H9 (cell line): ENCODE measurements at regions not wholly inside any gene's neighbourhood (a gene's known extent, or its start where the extent isn't known, plus 50 kb on each side); places are given as distances from the start of the nearest gene placed in this dataset.

Experiments used
- DNase-seq: peaks from one replicate; pipeline ENCODE4 v3.0.0-alpha.2; 2017
- H2AFZ ChIP-seq: one replicate; pipeline ENCODE4 v1.6.1; 2013; ENCODE audit warnings: mild to moderate bottlenecking, low read length, control low read depth, moderate library complexity
- H2AK5ac ChIP-seq: 2 replicates; pipeline ENCODE4 v1.6.1; 2013; ENCODE audit warnings: low read length, control low read depth, mixed read lengths; ENCODE audit not compliant: insufficient read length
- H2BK120ac ChIP-seq: one replicate; pipeline ENCODE4 v1.6.1; 2013; ENCODE audit warnings: low read depth, mild to moderate bottlenecking, low read length, control low read depth, inconsistent platforms; ENCODE audit not compliant: poor library complexity, severe bottlenecking
- H2BK12ac ChIP-seq: 2 replicates; pipeline ENCODE4 v1.6.1; 2013; ENCODE audit warnings: low read length, control low read depth, mixed read lengths, low read depth; ENCODE audit not compliant: insufficient read length
- H2BK15ac ChIP-seq: 2 replicates; pipeline ENCODE4 v1.6.1; 2013; ENCODE audit warnings: low read depth, low read length, control low read depth
- H2BK20ac ChIP-seq: one replicate; pipeline ENCODE4 v1.6.1; 2013; ENCODE audit warnings: low read depth, mild to moderate bottlenecking, low read length, control low read depth, inconsistent platforms; ENCODE audit not compliant: poor library complexity, severe bottlenecking
- H2BK5ac ChIP-seq: 2 replicates; pipeline ENCODE4 v1.6.1; 2013; ENCODE audit warnings: low read length, control low read depth, mixed read lengths; ENCODE audit not compliant: insufficient read length
- H3K14ac ChIP-seq: 2 replicates; pipeline ENCODE4 v1.6.1; 2013; ENCODE audit warnings: low read length, control low read depth; ENCODE audit not compliant: insufficient read depth
- H3K18ac ChIP-seq: 2 replicates; pipeline ENCODE4 v1.6.1; 2013; ENCODE audit warnings: low read depth, mild to moderate bottlenecking, mixed read lengths, low read length, control low read depth; ENCODE audit not compliant: insufficient read length
- H3K23ac ChIP-seq: 2 replicates; pipeline ENCODE4 v1.6.1; 2013; ENCODE audit warnings: low read length, control low read depth, mixed read lengths, low read depth; ENCODE audit not compliant: insufficient read length
- H3K23me2 ChIP-seq: 2 replicates; pipeline ENCODE4 v1.6.1; 2013; ENCODE audit warnings: low read depth, mild to moderate bottlenecking, mixed read lengths, low read length, control low read depth; ENCODE audit not compliant: insufficient read length, poor library complexity, severe bottlenecking
- H3K27ac ChIP-seq: 2 replicates; pipeline ENCODE4 v1.5.1; 2013; ENCODE audit warnings: low read length, control low read depth, mixed read lengths, low read depth; ENCODE audit not compliant: insufficient read length
- H3K27me3 ChIP-seq: 2 replicates; pipeline ENCODE4 v1.6.1; 2013; ENCODE audit warnings: low read length, control low read depth, inconsistent platforms; ENCODE audit not compliant: insufficient read depth
- H3K4ac ChIP-seq: 2 replicates; pipeline ENCODE4 v1.6.1; 2013; ENCODE audit warnings: low read depth, mild to moderate bottlenecking, control low read depth, inconsistent platforms, low read length, moderate library complexity
- H3K4me1 ChIP-seq: 2 replicates; pipeline ENCODE4 v1.6.1; 2013; ENCODE audit warnings: low read length, control low read depth, inconsistent platforms; ENCODE audit not compliant: insufficient read depth
- H3K4me2 ChIP-seq: 2 replicates; pipeline ENCODE4 v1.6.1; 2013; ENCODE audit warnings: low read length, control low read depth, mixed read lengths; ENCODE audit not compliant: insufficient read length, insufficient read depth
- H3K56ac ChIP-seq: 2 replicates; pipeline ENCODE4 v1.6.1; 2013; ENCODE audit warnings: low read depth, mild to moderate bottlenecking, mixed read lengths, low read length, control low read depth; ENCODE audit not compliant: insufficient read length
- H3K79me1 ChIP-seq: 2 replicates; pipeline ENCODE4 v1.6.1; 2013; ENCODE audit warnings: low read depth, mild to moderate bottlenecking, moderate library complexity, low read length, control low read depth, inconsistent platforms; ENCODE audit not compliant: insufficient read depth, poor library complexity, severe bottlenecking
- H3K79me2 ChIP-seq: 2 replicates; pipeline ENCODE4 v1.6.1; 2013; ENCODE audit warnings: low read length, control low read depth, inconsistent platforms; ENCODE audit not compliant: insufficient read depth
- H3K9ac ChIP-seq: 2 replicates; pipeline ENCODE4 v1.6.1; 2013; ENCODE audit warnings: low read length, control low read depth, mixed read lengths; ENCODE audit not compliant: insufficient read length; ENCODE audit errors: extremely low read depth
- H3K9me3 ChIP-seq: one replicate; pipeline ENCODE4 v1.6.1; 2013; ENCODE audit warnings: low read depth, low read length, inconsistent platforms; ENCODE audit not compliant: control insufficient read depth
- H3T11ph ChIP-seq: one replicate; pipeline ENCODE4 v1.6.1; 2013; ENCODE audit warnings: mild to moderate bottlenecking, low read length, control low read depth, inconsistent platforms
- H4K20me1 ChIP-seq: one replicate; pipeline ENCODE4 v1.6.1; 2013; ENCODE audit not compliant: control insufficient read depth, insufficient read length, insufficient read depth
- H4K5ac ChIP-seq: 2 replicates; pipeline ENCODE4 v1.6.1; 2013; ENCODE audit warnings: low read depth, mild to moderate bottlenecking, mixed read lengths, low read length, control low read depth; ENCODE audit not compliant: insufficient read length
- H4K8ac ChIP-seq: replicated peaks from 2 replicates; pipeline ENCODE4 v1.6.1; 2013; ENCODE audit warnings: low read length, control low read depth, mixed read lengths, low read depth; ENCODE audit not compliant: insufficient read length
- H4K91ac ChIP-seq: 2 replicates; pipeline ENCODE4 v1.6.1; 2013; ENCODE audit warnings: low read depth, mild to moderate bottlenecking, moderate library complexity, mixed read lengths, low read length, control low read depth; ENCODE audit not compliant: insufficient read length
- H3K27ac Mint-ChIP-seq, 3 experiments: 2 replicates in 2 of 3; 3 replicates in 1 of 3; pipeline ENCODE4 v1.8.0; 2020 to 2021; ENCODE audit warnings: mixed read lengths in 3 of 3, mild to moderate bottlenecking in 1 of 3, moderate library complexity in 1 of 3
- H3K27me3 Mint-ChIP-seq: 2 replicates; pipeline ENCODE4 v1.8.0; 2021; ENCODE audit warnings: low read depth, mild to moderate bottlenecking, moderate library complexity, mixed read lengths
- H3K36me3 Mint-ChIP-seq, 3 experiments: 2 replicates in 2 of 3; 3 replicates in 1 of 3; pipeline ENCODE4 v1.8.0; 2020 to 2021; ENCODE audit warnings: low read depth in 3 of 3, mixed read lengths in 3 of 3; ENCODE audit not compliant: insufficient read depth in 1 of 3
- H3K4me1 Mint-ChIP-seq, 2 experiments: 2 replicates each; pipeline ENCODE4 v1.8.0; 2020; ENCODE audit warnings: mixed read lengths in 2 of 2
- H3K4me3 Mint-ChIP-seq, 2 experiments: 2 replicates in 1 of 2; 3 replicates in 1 of 2; pipeline ENCODE4 v1.8.0; 2020 to 2021; ENCODE audit warnings: mild to moderate bottlenecking in 2 of 2, mixed read lengths in 2 of 2, moderate library complexity in 1 of 2
- H3K9me3 Mint-ChIP-seq, 2 experiments: 2 replicates in 1 of 2; 3 replicates in 1 of 2; pipeline ENCODE4 v1.8.0; 2020; ENCODE audit warnings: mild to moderate bottlenecking in 2 of 2, mixed read lengths in 2 of 2, moderate library complexity in 1 of 2
- TF ChIP-seq, protein P1 (sequence below): fragments of 200-600 bp; sonication (generic); conservative IDR thresholded peaks from 3 replicates; pipeline ENCODE4 v1.8.0; 2021; ENCODE audit warnings: antibody characterized with exemption, mild to moderate bottlenecking

DNA sequence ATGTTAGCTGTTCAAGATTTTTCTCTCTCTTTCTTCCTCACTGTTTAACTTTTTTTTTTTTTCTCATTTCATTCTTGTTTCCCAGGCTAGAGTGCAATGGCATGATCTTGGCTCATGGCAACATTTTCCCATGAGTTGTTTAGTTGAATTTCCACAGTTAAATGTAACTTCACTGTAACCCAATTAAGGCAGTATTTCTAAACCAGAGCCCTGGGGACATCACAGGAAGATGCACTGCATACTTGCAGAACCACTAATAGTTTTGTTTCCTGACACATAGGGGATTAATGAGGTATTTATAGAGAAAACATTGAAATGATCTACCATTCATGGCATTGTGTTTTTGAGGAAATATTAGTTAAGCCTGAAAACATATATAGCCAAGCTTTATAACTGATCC, 795.6 kb upstream of the GHITM start:
- Histone ChIP-seq H2AFZ (no peak overlapping the region), H2BK15ac (no peak overlapping the region), H3K23ac (no peak overlapping the region), H3K4me1 (no peaks in the 10 kb centered on the region), H4K20me1 (no peaks in the 10 kb centered on the region), H3K9me3 (no peaks in the 10 kb centered on the region), H3K56ac (no peak overlapping the region), H3K23me2 (no peaks in the 10 kb centered on the region), H2BK20ac (no peak overlapping the region), H4K5ac (no peak overlapping the region), H3K14ac (no peak overlapping the region), H3K4me2 (no peak overlapping the region), H3K4ac (no peak overlapping the region), H3T11ph (no peak overlapping the region), H3K27me3 (no peaks in the 10 kb centered on the region), H2BK120ac (no peak overlapping the region), H2BK12ac (no peak overlapping the region), H3K9ac (no peak overlapping the region), H4K91ac (no peak overlapping the region), H3K18ac (no peak overlapping the region), H2AK5ac (no peak overlapping the region), H3K27ac (no peak overlapping the region), H2BK5ac (no peak overlapping the region), H3K79me2 (no peaks in the 10 kb centered on the region), H3K79me1 (no peaks in the 10 kb centered on the region), H4K8ac (no peak overlapping the region)
- TF ChIP-seq, protein P1, sequence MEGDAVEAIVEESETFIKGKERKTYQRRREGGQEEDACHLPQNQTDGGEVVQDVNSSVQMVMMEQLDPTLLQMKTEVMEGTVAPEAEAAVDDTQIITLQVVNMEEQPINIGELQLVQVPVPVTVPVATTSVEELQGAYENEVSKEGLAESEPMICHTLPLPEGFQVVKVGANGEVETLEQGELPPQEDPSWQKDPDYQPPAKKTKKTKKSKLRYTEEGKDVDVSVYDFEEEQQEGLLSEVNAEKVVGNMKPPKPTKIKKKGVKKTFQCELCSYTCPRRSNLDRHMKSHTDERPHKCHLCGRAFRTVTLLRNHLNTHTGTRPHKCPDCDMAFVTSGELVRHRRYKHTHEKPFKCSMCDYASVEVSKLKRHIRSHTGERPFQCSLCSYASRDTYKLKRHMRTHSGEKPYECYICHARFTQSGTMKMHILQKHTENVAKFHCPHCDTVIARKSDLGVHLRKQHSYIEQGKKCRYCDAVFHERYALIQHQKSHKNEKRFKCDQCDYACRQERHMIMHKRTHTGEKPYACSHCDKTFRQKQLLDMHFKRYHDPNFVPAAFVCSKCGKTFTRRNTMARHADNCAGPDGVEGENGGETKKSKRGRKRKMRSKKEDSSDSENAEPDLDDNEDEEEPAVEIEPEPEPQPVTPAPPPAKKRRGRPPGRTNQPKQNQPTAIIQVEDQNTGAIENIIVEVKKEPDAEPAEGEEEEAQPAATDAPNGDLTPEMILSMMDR, result no peak
- H3K4me1 Mint-ChIP-seq, result no peaks in the 10 kb centered on the region
- DNase-seq, result no peak
- no peaks in the 10 kb centered on the region for H3K27me3 Mint-ChIP-seq
- peaks cover 0 to 13% (median 0%) of the 10 kb centered on the region in 3 experiments; a peak in 5 of 7 replicates for H3K36me3 Mint-ChIP-seq
- H3K4me3 Mint-ChIP-seq, result no peak overlapping the region
- H3K27ac Mint-ChIP-seq, result no peak overlapping the region
- H3K9me3 Mint-ChIP-seq, result peaks cover 10 to 14% of the 10 kb centered on the region in 2 experiments; a peak in 4 of 5 replicates
